H1 (cell line): ENCODE measurements at regions not wholly inside any gene's neighbourhood (a gene's known extent, or its start where the extent isn't known, plus 50 kb on each side); places are given as distances from the start of the nearest gene placed in this dataset.

Source experiments
- CTCF ChIA-PET: fragments of 300-600 bp; sonication (Branson Sonifier 250); formaldehyde crosslinking; loops from one replicate; lab custom pipeline; 2021; ENCODE audit not compliant: partially characterized antibody; lab: Charles Lee
- POLR2A ChIA-PET: fragments of 300-600 bp; sonication (Branson Sonifier 250); formaldehyde crosslinking; loops from one replicate; lab custom pipeline; 2021; ENCODE audit warnings: inconsistent platforms; ENCODE audit not compliant: partially characterized antibody; lab: Charles Lee
- DNase-seq, 2 experiments: peaks; one replicate each; pipeline versions ENCODE4 v3.0.0 to v3.0.0-alpha.2; 2010 to 2022; ENCODE audit warnings: low spot score in 2 of 2, low read depth in 1 of 2, mixed read lengths in 1 of 2
- FAIRE-seq: peaks from 2 replicates; lab custom pipeline; 2011; peaks lifted over from hg19 to GRCh38; lab: Jason Lieb, UNC
- H2AFZ ChIP-seq: 2 replicates; pipeline ENCODE4 v1.8.1; 2012; ENCODE audit warnings: low read length, inconsistent platforms
- H2AK5ac ChIP-seq: 2 replicates; pipeline ENCODE4 v1.6.1; 2013; ENCODE audit warnings: low read depth, low read length
- H2BK120ac ChIP-seq: replicated peaks from 2 replicates; pipeline ENCODE3; 2013; ENCODE audit warnings: low read depth, low read length, inconsistent platforms
- H2BK12ac ChIP-seq: 2 replicates; pipeline ENCODE4 v1.6.1; 2013; ENCODE audit warnings: low read depth, low read length
- H2BK15ac ChIP-seq: 2 replicates; pipeline ENCODE4 v1.6.1; 2013; ENCODE audit warnings: low read length
- H2BK20ac ChIP-seq: 2 replicates; pipeline ENCODE4 v1.6.1; 2013; ENCODE audit warnings: low read length
- H2BK5ac ChIP-seq: 2 replicates; pipeline ENCODE4 v1.6.1; 2013; ENCODE audit warnings: low read depth, low read length
- H3K14ac ChIP-seq: 2 replicates; pipeline ENCODE4 v1.6.1; 2013; ENCODE audit warnings: inconsistent platforms; ENCODE audit not compliant: insufficient read length
- H3K18ac ChIP-seq: 2 replicates; pipeline ENCODE4 v1.6.1; 2013; ENCODE audit warnings: low read length; ENCODE audit errors: extremely low read depth
- H3K23ac ChIP-seq: 2 replicates; pipeline ENCODE4 v1.6.1; 2013; ENCODE audit warnings: inconsistent platforms; ENCODE audit not compliant: insufficient read length
- H3K23me2 ChIP-seq: 2 replicates; pipeline ENCODE4 v1.6.1; 2013; ENCODE audit warnings: low read depth, low read length
- H3K27ac ChIP-seq: 2 replicates; pipeline ENCODE4 v1.6.1; 2011; ENCODE audit warnings: low read depth, low read length, inconsistent platforms
- H3K27me3 ChIP-seq, 4 experiments: replicated peaks in 1 of 4; 1 replicate in 1 of 4; 2 replicates in 3 of 4; pipeline versions ENCODE4 v1.6.1 to v1.8.1; 2011 to 2013; ENCODE audit warnings: low read length in 3 of 4, mild to moderate bottlenecking in 3 of 4, inconsistent platforms in 2 of 4, mixed read lengths in 2 of 4, moderate library complexity in 1 of 4; ENCODE audit not compliant: control insufficient read depth in 3 of 4, insufficient read depth in 3 of 4; ENCODE audit errors: extremely low read depth in 1 of 4
- H3K36me3 ChIP-seq, 4 experiments: 2 replicates each; pipeline versions ENCODE4 v1.6.1 to v1.8.1; 2011 to 2013; ENCODE audit warnings: mild to moderate bottlenecking in 4 of 4, low read length in 3 of 4, moderate library complexity in 2 of 4, control low read depth in 1 of 4, inconsistent platforms in 1 of 4; ENCODE audit not compliant: insufficient read depth in 4 of 4, control insufficient read depth in 2 of 4
- H3K4ac ChIP-seq: replicated peaks from 2 replicates; pipeline ENCODE3; 2013; ENCODE audit warnings: low read length, low read depth, mixed read lengths, inconsistent platforms; ENCODE audit not compliant: insufficient read length
- H3K4me1 ChIP-seq, 4 experiments: replicated peaks in 1 of 4; 1 replicate in 1 of 4; 2 replicates in 3 of 4; pipeline versions ENCODE4 v1.6.1 to v1.8.1; 2011 to 2013; ENCODE audit warnings: low read length in 3 of 4, inconsistent platforms in 2 of 4, mixed read lengths in 1 of 4; ENCODE audit not compliant: insufficient read depth in 4 of 4, control insufficient read depth in 3 of 4
- H3K4me2 ChIP-seq, 2 experiments: 2 replicates each; pipeline versions ENCODE4 v1.6.1 to v1.8.1; 2011 to 2013; ENCODE audit warnings: low read depth in 2 of 2, low read length in 2 of 2, control low read depth in 1 of 2, inconsistent platforms in 1 of 2, mild to moderate bottlenecking in 1 of 2; ENCODE audit not compliant: insufficient read depth in 1 of 2
- H3K4me3 ChIP-seq, 4 experiments: fragments of 200-600, 300-600 bp in 1 of 4; sonication (generic), shearing (Covaris generic), sonication (Bioruptor Twin) in 1 of 4; 2 replicates each; pipeline versions ENCODE4 v1.5.1 to v1.8.1; 2011 to 2016; ENCODE audit warnings: low read length in 4 of 4, low read depth in 3 of 4, control low read depth in 2 of 4, inconsistent platforms in 2 of 4, mild to moderate bottlenecking in 2 of 4, mixed read lengths in 1 of 4, moderate library complexity in 1 of 4; ENCODE audit not compliant: insufficient read depth in 2 of 4; ENCODE audit errors: extremely low read depth in 1 of 4
- H3K56ac ChIP-seq: replicated peaks from 2 replicates; pipeline ENCODE3; 2013; ENCODE audit warnings: low read depth, mild to moderate bottlenecking, mixed read lengths, low read length, inconsistent platforms; ENCODE audit not compliant: insufficient read length
- H3K79me1 ChIP-seq: 2 replicates; pipeline ENCODE4 v1.6.1; 2013; ENCODE audit warnings: low read depth, low read length, control low read depth
- H3K79me2 ChIP-seq, 2 experiments: 2 replicates each; pipeline versions ENCODE4 v1.6.1 to v1.8.1; 2012 to 2013; ENCODE audit warnings: low read length in 2 of 2, mild to moderate bottlenecking in 2 of 2, inconsistent platforms in 1 of 2; ENCODE audit not compliant: insufficient read depth in 2 of 2, control insufficient read depth in 1 of 2
- H3K9ac ChIP-seq, 4 experiments: replicated peaks in 1 of 4; 1 replicate in 1 of 4; 2 replicates in 3 of 4; pipeline versions ENCODE4 v1.6.1 to v1.8.1; 2011 to 2013; ENCODE audit warnings: low read depth in 3 of 4, low read length in 3 of 4, control low read depth in 2 of 4, mild to moderate bottlenecking in 2 of 4, moderate library complexity in 2 of 4, inconsistent platforms in 1 of 4; ENCODE audit errors: extremely low read depth in 1 of 4
- H3K9me3 ChIP-seq, 2 experiments: 2 replicates each; pipeline versions ENCODE4 v1.6.1 to v1.8.1; 2012 to 2013; ENCODE audit warnings: mild to moderate bottlenecking in 2 of 2, moderate library complexity in 2 of 2, control low read depth in 1 of 2, inconsistent platforms in 1 of 2, low read depth in 1 of 2, low read length in 1 of 2, mixed read lengths in 1 of 2; ENCODE audit not compliant: insufficient read depth in 2 of 2
- H4K20me1 ChIP-seq, 2 experiments: replicated peaks in 1 of 2; 2 replicates each; pipeline versions ENCODE3 to v1.8.1; 2011 to 2013; ENCODE audit warnings: inconsistent platforms in 2 of 2, low read length in 2 of 2, mild to moderate bottlenecking in 1 of 2; ENCODE audit not compliant: insufficient read depth in 2 of 2, control insufficient read depth in 1 of 2
- H4K5ac ChIP-seq: 2 replicates; pipeline ENCODE4 v1.6.1; 2013; ENCODE audit warnings: low read length, low read depth, mixed read lengths, inconsistent platforms; ENCODE audit not compliant: insufficient read length
- H4K8ac ChIP-seq: 2 replicates; pipeline ENCODE4 v1.8.0; 2013; ENCODE audit warnings: mild to moderate bottlenecking, moderate library complexity, low read length, inconsistent platforms; ENCODE audit not compliant: insufficient read depth; ENCODE audit errors: extremely low read depth
- H4K91ac ChIP-seq: replicated peaks from 2 replicates; pipeline ENCODE3; 2013; ENCODE audit warnings: low read length, mixed read lengths, inconsistent platforms; ENCODE audit not compliant: insufficient read length
- CEBPB ChIP-seq: IDR thresholded peaks from 2 replicates; pipeline ENCODE4 v1.6.1; 2012; ENCODE audit warnings: low read depth, low read length
- POU5F1 ChIP-seq: IDR thresholded peaks from 2 replicates; pipeline ENCODE4 v1.6.1; 2011; ENCODE audit warnings: low read depth, mild to moderate bottlenecking, low read length, moderate library complexity
- SRF ChIP-seq: IDR thresholded peaks from 2 replicates; pipeline ENCODE4 v1.6.1; 2011; ENCODE audit warnings: mild to moderate bottlenecking, low read depth, low read length, moderate library complexity
- WGBS, 2 experiments: shearing (Covaris generic) in 1 of 2; methylation state at CpG; one replicate each; pipeline versions ENCODE4 v1.1.6 to v1.1.7; 2013 to 2015; ENCODE audit warnings: low lambda C conversion rate in 2 of 2, mixed read lengths in 2 of 2, inconsistent platforms in 1 of 2, low coverage in 1 of 2, missing lambda C conversion rate in 1 of 2; ENCODE audit not compliant: insufficient replicate concordance in 2 of 2, insufficient coverage in 1 of 2, insufficient read length in 1 of 2; ENCODE audit errors: extremely low coverage in 1 of 2, missing lambda C conversion rate in 1 of 2; 5-methylcytosine and 5-hydroxymethylcytosine counted together
- TF ChIP-seq, protein P1 (sequence below): IDR thresholded peaks from 2 replicates; pipeline ENCODE4 v1.6.1; 2011; ENCODE audit warnings: low read length, improper control_type of control experiment
- TF ChIP-seq, protein P2 (sequence below): IDR thresholded peaks from 2 replicates; pipeline ENCODE4 v1.6.1; 2012; ENCODE audit warnings: inconsistent platforms

DNA sequence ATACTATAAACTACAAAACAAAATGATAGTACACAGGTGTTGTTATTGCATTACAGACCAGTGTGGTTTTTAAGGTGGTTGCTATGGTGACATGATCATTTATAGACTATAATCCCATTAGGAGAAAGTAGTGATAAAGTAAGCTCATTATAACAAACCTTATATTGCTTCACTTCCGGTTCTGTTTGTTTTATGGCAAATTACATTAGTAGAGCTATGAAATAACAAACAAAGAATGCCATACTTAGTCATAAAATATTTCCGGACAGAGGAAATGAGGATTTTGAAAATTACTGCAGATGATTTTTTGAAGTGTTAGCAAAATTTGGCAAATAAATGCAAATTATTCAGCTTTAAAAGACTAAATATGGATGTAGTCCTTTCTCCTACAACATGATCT lies 640.4 kb upstream of the ARPP21 start:
- Histone ChIP-seq H2AFZ (no peak overlapping the region), H3K27me3 (peaks cover 0 to 1% (median 0%) of the 10 kb centered on the region in 4 experiments; a peak in 1 of 7 replicates), H4K91ac (no peak overlapping the region), H2AK5ac (no peak overlapping the region), H2BK5ac (no peak overlapping the region), H3K4me1 (no peaks in the 10 kb centered on the region), H2BK120ac (no peak overlapping the region), H4K8ac (no peak overlapping the region), H4K5ac (no peak overlapping the region), H4K20me1 (no peaks in the 10 kb centered on the region), H3K4me2 (no peak overlapping the region), H3K79me2 (no peaks in the 10 kb centered on the region), H3K18ac (no peak overlapping the region), H3K36me3 (no peaks in the 10 kb centered on the region; a peak in 1 of 8 replicates), H3K9ac (no peak overlapping the region), H3K56ac (no peak overlapping the region), H3K4me3 (no peak overlapping the region), H2BK15ac (no peak overlapping the region), H3K9me3 (no peaks in the 10 kb centered on the region), H3K79me1 (no peaks in the 10 kb centered on the region), H3K23ac (no peak overlapping the region), H2BK12ac (no peak overlapping the region), H3K4ac (no peak overlapping the region), H3K23me2 (no peaks in the 10 kb centered on the region), H3K14ac (no peak overlapping the region), H2BK20ac (no peak overlapping the region), H3K27ac (no peak overlapping the region)
- TF ChIP-seq SRF (no peak), CEBPB (no peak), POU5F1 (no peak)
- TF ChIP-seq, protein P1, sequence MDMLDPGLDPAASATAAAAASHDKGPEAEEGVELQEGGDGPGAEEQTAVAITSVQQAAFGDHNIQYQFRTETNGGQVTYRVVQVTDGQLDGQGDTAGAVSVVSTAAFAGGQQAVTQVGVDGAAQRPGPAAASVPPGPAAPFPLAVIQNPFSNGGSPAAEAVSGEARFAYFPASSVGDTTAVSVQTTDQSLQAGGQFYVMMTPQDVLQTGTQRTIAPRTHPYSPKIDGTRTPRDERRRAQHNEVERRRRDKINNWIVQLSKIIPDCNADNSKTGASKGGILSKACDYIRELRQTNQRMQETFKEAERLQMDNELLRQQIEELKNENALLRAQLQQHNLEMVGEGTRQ, result no peak
- TF ChIP-seq, protein P2, sequence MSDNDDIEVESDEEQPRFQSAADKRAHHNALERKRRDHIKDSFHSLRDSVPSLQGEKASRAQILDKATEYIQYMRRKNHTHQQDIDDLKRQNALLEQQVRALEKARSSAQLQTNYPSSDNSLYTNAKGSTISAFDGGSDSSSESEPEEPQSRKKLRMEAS, result no peak
- DNase-seq, result no peak
- WGBS, 2 experiments, result 92% methylated on average over 2 of the region's 2 CpGs; no CpG with 5 or more reads in 1 of the 2 experiments
- ChIA-PET POLR2A (no interaction called here), CTCF (no interaction called here)
- FAIRE-seq, result no peak
